ENCODE measurements at regions not wholly inside any gene's neighbourhood (a gene's known extent, or its start where the extent isn't known, plus 50 kb on each side); places are given as distances from the start of the nearest gene placed in this dataset.
A peak's percentile ranks its signal among the peaks of the same experiment; 100 is the strongest.
"Not testable (repeated sequence)": the region's sequence is repeated elsewhere in the genome, so short reads cannot be mapped to it uniquely, and the experiment has no call there.

DNA sequence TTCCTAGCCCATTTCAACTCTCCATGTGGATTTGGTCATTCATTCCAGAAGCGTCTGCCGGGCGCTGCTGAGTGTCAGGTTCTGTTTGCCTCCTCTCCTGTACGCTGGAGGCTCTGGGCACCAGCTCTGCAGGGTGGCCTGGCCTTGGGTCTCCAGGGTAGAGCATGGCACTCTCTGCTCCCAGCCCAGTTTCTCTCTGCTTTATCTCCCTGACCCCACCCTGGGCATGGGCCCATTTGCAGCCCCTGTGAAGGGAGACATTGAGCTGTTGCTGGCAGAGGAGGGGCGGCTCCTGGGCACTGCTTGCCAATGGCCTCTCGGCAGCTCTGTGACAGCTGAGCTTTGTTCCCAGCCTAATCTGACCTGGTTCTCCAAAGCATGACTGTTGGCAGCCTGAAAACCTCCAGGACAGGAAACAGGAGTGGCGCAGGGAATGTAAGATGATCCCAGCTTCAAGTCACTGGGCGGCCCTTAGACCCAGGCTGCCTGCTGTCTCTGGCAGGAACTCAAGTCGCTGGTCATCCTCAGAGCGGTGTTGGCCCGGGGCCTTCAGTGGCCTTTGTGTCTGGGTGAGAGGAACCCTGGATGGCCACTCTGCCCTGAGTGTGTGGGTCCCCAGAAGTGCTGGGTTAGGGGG, 146.8 kb downstream of the SEC14L1 start:
- ATAC-seq: peak; percentile 43
- intact Hi-C loops (cut with DNase I, micrococcal nuclease): no loop called here

GRCh38 chr17:77288115-77288619, 147.4 kb downstream of the SEC14L1 start:
- DNase-seq (no peak), ATAC-seq (peak; percentile 22)
- intact Hi-C loops (cut with DNase I, micrococcal nuclease): no loop called here

More for the DNA sequence above, 146.8 kb downstream of the SEC14L1 start:
- DNase-seq: peak; percentile 64 to 78

DNA sequence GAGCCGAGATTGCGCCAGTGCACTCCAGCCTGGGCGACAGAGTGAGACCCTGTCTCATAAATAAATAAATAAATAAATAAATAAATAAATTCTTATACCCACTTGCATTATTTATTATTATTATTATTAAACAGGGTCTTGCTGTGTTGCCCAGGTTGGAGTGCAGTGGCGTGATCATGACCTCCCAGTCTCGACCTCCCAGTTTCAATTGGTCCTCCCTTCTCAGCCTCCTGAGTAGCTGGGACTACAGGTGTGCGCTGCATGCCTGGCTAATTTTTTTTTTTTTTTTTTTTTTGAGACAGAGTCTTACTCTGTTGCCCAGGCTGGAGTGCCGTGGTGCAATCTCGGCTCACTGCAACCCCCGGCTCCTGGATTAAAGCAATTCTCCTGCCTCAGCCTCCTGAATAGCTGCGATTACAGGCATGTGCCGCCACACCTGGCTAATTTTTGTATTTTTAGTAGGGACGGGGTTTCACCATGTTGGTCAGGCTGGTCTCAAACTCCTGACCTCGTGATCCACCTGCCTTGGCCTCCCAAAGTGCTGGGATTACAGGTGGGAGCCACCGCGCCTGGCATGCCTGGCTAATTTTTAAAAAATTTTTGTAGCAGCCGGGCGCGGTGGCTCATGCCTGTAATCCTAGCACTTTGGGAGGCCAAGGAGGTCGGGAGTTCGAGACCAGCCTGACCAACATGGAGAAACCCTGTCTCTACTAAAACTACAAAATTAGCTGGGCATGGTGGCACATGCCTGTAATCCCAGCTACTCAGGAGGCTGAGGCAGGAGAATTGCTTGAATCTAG, 150.2 kb downstream of the SEC14L1 start:
- intact Hi-C loops (cut with DNase I, micrococcal nuclease); DNase-seq; ATAC-seq: not testable (repeated sequence)

DNA sequence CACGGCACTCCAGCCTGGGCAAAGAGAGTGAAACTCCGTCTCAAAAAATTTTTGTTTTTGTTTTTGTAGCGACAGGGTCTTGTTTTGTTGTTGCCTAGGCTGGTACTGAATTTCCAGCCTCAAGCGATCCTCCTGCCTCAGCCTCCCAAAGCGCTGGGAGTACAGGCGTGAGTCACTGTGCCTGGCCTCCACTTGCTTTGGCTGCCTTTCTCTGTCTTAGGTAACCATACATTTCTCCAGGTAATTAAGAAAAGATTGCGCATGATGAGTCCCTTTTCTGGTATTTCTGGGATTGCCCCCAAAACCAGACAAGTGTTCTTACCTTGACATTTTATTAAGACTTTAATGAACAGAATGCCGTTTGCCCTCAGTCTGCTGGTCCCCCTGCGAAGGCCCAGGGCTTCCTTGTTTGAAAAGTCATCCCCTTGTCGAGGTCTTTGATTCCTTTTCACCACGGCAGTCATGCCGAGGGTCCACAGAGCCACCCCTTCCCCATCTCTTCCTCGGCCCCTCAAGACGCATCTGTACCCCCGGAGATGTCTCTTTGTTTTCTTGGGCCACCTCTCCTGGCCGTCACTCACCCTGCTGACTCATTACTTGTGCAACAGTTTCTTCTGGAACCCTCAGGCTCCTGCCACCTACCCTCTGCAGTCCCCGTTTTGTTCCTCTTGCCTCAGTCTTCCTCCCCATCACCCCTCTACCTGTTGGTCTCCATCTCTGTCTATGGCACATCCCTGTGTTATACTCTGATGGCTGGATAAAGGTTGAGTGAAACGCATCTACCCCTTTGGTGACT, 151.0 kb downstream of the SEC14L1 start:
- DNase-seq (no peak), ATAC-seq (no peak)
- intact Hi-C loops (cut with DNase I, micrococcal nuclease): no loop called here

DNA sequence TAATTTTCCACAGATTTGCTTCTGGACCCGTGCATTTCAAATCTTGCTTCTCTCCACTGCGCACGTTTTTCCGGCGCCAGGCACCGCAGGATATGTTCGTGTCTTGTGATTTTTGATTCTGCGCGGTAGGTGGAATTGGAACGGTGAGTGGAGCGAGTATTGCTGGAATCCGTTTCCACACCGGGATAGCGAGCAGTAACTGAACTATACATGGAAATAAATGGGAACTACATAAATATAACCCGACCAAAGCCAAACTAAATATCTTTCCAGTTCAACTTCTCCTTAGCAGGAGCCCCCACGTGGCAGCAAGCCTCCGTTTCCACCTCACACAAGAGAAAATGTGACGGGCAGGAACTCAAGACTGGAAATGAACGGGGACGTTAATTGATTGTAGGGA, 154.0 kb downstream of the SEC14L1 start:
- intact Hi-C loops (cut with DNase I, micrococcal nuclease): no loop called here
- DNase-seq (no peak), ATAC-seq (no peak)

GRCh38 chr17:77295241-77295853, 154.6 kb downstream of the SEC14L1 start:
- intact Hi-C loops (cut with DNase I, micrococcal nuclease): no loop called here
- DNase-seq: no peak
- ATAC-seq: no peak

- ATAC-seq (no peak), DNase-seq (no peak)
- intact Hi-C loops (cut with DNase I, micrococcal nuclease): no loop called here
Measured at GRCh38 chr17:77296769-77297409, 156.1 kb downstream of the SEC14L1 start.

- ATAC-seq (no peak), DNase-seq (no peak)
- intact Hi-C loops (cut with DNase I, micrococcal nuclease): no loop called here
Measured at GRCh38 chr17:77297693-77298666, 157.2 kb downstream of the SEC14L1 start.

GRCh38 chr17:77298811-77299210, 158.0 kb downstream of the SEC14L1 start:
- intact Hi-C loops (cut with DNase I, micrococcal nuclease): no loop called here
- no peak for DNase-seq

DNA sequence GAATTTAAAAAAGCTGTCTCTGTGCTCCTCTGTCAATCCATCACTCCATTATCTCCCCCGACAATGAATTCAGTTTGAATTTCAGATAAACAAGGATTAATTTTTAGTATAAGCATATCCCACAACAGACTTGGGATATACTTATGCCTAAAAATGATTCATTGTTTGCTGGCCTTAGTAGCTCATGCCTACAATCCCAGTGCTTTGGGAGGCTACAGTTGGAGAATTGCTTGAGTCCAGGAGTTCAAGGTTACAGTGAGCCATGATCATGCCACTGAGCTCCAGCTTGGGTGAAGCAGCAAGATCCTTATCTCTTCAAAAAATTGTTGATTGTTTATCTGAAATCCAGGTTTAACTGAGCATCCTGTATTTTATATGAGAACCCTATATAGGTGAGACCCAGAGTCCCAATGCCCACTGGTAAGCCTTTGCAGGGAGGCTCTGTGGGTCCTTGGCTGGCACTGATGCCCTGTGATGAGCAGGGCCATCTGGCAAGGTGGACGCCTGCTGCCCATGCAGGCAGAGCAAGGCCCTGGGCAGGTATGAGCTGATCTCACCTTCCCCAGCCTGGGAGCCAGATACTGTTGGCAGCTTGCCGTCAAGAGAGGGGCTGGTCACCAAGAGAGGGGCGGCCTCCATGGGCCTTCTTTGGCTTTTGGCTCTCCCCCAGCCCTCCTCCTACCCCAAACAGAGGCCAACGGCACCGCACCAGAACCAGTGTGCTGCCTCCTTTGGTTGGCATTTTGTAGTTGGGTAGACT, 158.7 kb downstream of the SEC14L1 start:
- intact Hi-C loops (cut with DNase I, micrococcal nuclease): no loop called here
- DNase-seq (no peak), ATAC-seq (peak; percentile 41)

More at GRCh38 chr17:77298811-77299210, 158.0 kb downstream of the SEC14L1 start:
- ATAC-seq: no peak

DNA sequence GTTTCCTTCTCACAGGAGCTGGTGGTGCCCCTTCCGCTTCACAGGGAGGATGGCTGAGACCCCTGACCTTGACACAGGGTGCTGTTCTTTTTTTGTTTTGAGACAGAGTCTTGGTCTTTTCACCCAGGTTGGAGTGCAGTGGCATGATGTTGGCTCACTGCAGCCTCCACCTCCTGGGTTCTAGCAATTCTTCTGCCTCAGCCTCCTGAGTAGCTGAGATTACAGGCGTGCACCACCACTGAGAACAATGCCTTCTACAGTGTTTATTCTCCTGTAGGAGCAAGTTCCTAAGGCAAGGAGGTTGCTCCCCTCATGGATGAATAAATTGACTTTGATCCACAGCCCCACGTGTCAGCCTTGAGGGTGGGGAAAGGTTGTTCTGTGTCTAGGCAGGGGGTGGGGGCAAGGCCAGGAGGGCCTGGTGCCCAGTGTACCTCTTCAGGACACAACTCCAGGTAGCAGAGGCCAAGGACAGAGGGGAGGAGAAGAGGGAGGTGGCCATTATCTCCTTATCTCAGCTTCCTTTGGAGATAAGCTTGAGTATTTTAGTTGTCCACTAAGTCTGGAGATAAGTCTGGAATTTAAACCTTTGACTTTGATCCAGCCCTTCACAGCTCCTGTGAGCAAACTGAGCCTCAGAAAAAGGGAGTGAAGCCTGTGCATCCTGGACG, 159.4 kb downstream of the SEC14L1 start:
- intact Hi-C loops (cut with DNase I, micrococcal nuclease): no loop called here
- no peak for DNase-seq
- peak; percentile 77 for ATAC-seq

DNA sequence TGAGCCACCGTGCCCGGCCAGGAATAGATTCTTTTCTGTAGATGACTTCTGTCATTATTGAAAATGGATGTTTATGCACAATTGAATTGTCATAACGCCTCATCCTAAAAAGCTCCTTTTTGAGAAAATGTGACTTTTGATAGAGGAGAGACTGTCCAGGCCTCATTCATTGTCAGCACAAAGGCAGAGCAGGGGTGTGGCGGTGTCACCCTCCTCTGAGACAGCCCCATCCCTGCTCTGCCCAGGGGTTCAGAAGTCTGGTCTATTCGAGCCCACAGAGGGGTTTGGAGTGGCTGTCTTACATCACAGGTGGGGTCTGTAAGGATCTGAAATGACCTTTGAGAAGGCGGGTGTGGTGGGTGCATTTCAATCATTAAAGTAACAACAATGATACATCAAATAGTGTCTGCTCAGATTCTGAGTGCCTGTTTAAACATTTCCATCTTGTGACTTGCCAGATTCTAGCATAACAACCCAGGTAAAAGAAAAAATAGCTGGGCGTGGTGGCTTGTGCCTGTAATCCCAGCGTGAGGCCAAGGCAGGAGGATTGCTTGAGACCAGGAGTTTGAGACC, 161.0 kb downstream of the SEC14L1 start:
- ATAC-seq: no peak
- intact Hi-C loops (cut with DNase I, micrococcal nuclease): no loop called here
- no peak for DNase-seq

DNA sequence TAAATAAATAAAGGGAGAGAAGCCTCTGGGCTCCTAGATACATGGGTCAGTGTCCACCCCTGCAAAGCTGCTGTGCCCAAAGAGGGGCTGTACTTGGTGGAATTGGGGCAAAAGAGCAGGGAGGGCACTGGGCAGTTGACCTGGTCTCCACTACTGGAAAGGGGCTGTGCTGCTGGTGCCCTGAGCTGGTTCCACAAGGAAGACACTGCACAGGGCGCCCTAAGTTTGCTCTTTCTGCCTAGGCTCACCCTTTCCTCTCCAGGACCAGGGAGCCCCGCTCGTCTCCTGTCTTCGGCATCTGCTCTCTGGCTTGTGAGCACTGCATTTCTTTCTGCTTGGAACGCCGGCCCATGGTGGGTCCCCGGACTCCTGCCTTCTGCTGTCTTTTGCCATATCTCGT, 161.9 kb downstream of the SEC14L1 start:
- intact Hi-C loops (cut with DNase I, micrococcal nuclease): no loop called here
- ATAC-seq: no peak

DNA sequence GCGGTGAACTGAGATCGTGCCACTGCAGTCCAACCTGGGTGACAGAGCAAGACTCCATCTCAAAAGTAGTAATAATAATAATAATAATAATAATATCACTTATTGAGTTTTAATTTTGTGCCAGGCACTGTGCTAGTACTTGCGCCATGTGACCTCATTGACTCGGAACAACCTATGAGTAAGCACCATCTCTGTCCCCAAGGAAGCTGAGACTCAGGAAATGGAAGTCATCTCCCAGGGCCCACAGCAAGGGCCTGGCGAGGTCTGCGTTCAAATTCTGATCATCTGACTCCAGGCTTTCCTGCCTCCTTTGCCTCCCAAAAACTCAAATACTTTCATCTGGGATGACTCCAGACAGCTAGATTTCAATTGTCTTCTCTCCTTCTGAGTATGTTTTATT, 162.9 kb downstream of the SEC14L1 start:
- intact Hi-C loops (cut with DNase I, micrococcal nuclease): no loop called here
- DNase-seq: no peak
- no peak for ATAC-seq

More for the DNA sequence above, 161.9 kb downstream of the SEC14L1 start:
- DNase-seq: no peak

DNA sequence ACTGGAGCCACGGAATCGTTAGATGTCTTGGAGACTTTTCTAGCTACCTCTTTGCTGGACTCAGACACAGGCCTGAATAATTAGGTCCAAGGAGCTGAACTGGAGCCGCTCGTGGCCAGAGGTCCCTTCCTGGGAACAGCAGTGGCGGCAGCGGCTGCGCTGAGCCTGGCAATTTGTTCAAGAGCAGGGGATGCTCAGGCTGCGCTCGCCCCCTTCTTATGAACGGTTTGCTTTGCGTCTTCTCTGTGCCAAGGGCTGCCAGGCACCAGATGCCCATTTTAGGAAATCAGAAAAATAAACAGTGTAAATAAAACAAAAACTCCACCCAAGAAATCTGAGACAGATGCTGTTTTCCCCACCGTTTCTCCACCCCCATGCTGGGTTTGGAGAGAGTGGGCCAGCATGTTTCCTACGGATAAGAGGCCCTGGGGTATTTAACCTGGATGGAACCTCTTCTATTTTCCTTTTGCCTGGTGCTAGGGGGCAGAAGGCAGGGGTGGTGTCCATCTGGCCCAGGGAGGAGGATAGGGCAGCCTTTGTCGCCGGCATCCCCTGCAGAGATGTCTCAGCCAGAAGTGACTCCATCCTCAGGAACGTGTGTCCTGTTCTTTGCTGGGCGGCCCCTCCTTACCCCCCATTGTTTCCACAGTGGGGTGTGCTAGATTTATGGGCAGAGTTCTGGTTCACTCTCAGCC, 163.4 kb downstream of the SEC14L1 start:
- no peak for ATAC-seq

More for the DNA sequence above, 163.4 kb downstream of the SEC14L1 start:
- intact Hi-C loops (cut with DNase I, micrococcal nuclease): no loop called here
- DNase-seq: no peak
